ENCODE measurements at regions not wholly inside any gene's neighbourhood (a gene's known extent, or its start where the extent isn't known, plus 50 kb on each side); places are given as distances from the start of the nearest gene placed in this dataset.
"Not testable (repeated sequence)": the region's sequence is repeated elsewhere in the genome, so short reads cannot be mapped to it uniquely, and the experiment has no call there.

DNA sequence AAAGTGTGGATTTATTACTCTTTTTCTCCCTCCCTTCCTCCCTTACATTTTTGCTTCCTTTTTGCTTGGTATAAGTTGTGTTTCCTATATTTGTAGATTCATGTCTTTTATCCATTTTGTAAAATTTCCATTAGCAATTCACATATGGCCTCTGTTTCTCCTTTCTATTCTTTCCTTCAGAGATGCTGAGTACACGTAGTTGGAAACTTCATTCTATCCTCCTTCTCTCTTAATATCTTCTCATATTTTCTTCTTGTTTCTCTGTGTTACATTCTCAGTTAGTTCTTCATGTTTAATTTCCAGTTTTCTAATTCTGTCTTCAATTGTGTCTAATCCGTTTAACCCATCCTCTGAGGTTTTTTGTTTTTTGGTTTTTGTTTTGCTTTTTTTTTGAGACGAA lies 188.9 kb downstream of the ZIC5 start:
- Mint-ChIP-seq H3K36me3 (ENCODE audit: low read depth) (no peaks in the 10 kb centered on the region), H3K4me1 (ENCODE audit: low read depth) (no peaks in the 10 kb centered on the region), H3K4me3 (no peak overlapping the region), H3K27me3 (ENCODE audit: low read depth) (no peaks in the 10 kb centered on the region), H3K9me3 (peaks cover 9% of the 10 kb centered on the region), H3K27ac (no peak overlapping the region)
- no peak for DNase-seq (ENCODE audit: low spot score)

DNA sequence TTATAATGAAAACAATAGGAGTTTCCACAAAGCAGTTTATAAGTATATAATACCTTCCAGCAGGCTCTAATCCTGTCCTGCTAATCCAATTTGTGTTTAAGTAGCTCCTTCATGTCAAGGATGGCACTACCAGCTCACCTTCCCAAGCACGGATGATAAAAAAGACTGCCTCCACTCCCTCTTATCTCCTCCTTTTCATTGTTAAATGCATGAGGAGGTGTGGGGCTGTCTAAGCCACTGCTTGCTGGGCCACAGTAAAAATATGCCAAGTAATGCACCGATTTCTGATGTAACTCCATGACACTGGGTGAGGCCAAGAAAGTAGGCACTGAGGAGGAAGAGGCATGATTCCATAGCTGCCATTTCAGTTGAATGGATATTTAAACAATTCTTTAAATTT lies 193.1 kb downstream of the ZIC5 start:
- H3K36me3 Mint-ChIP-seq (ENCODE audit: low read depth), result no peaks in the 10 kb centered on the region
- H3K27ac Mint-ChIP-seq, result no peak overlapping the region
- no peaks in the 10 kb centered on the region for H3K4me1 Mint-ChIP-seq (ENCODE audit: low read depth)
- no peak overlapping the region for H3K4me3 Mint-ChIP-seq
- H3K9me3 Mint-ChIP-seq, result peaks cover 9% of the 10 kb centered on the region
- DNase-seq (ENCODE audit: low spot score), result no peak
- H3K27me3 Mint-ChIP-seq (ENCODE audit: low read depth), result no peaks in the 10 kb centered on the region

DNA sequence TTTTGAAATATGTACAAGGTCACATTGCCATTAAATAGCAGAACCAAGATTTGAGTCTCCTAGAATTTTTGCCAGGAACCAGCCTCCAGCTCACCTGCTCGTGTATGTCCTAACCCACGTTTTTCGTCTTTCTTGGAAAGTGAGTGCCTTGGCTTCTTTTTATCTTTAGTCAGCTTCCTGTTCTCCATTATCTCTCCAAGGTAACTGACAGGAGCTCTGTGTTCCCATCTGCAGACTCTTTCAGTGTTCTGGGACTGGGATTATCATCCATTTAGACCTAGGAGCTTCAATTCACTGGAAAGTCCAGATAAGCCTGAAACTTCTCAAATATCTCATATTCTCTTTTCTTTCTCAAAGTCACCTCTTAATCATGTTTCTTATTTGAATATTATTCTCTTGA lies 193.7 kb downstream of the ZIC5 start:
- H3K36me3 Mint-ChIP-seq (ENCODE audit: low read depth), result no peaks in the 10 kb centered on the region
- H3K27ac Mint-ChIP-seq, result no peak overlapping the region
- H3K4me3 Mint-ChIP-seq, result no peak overlapping the region
- H3K27me3 Mint-ChIP-seq (ENCODE audit: low read depth), result no peaks in the 10 kb centered on the region
- no peaks in the 10 kb centered on the region for H3K4me1 Mint-ChIP-seq (ENCODE audit: low read depth)
- peaks cover 9% of the 10 kb centered on the region for H3K9me3 Mint-ChIP-seq
- no peak for DNase-seq (ENCODE audit: low spot score)

GRCh38 chr13:99774644-99775043 lies 196.9 kb downstream of the ZIC5 start:
- H3K4me3 Mint-ChIP-seq, result no peak overlapping the region
- H3K27ac Mint-ChIP-seq, result no peak overlapping the region
- H3K27me3 Mint-ChIP-seq (ENCODE audit: low read depth), result no peaks in the 10 kb centered on the region
- no peaks in the 10 kb centered on the region for H3K9me3 Mint-ChIP-seq
- H3K4me1 Mint-ChIP-seq (ENCODE audit: low read depth), result no peaks in the 10 kb centered on the region
- no peaks in the 10 kb centered on the region for H3K36me3 Mint-ChIP-seq (ENCODE audit: low read depth)
- no peak for DNase-seq (ENCODE audit: low spot score)

GRCh38 chr13:99768986-99769385 lies 202.6 kb downstream of the ZIC5 start:
- Mint-ChIP-seq H3K27ac (no peak overlapping the region), H3K4me1 (ENCODE audit: low read depth) (no peaks in the 10 kb centered on the region), H3K4me3 (no peak overlapping the region), H3K36me3 (ENCODE audit: low read depth) (no peaks in the 10 kb centered on the region), H3K27me3 (ENCODE audit: low read depth) (no peaks in the 10 kb centered on the region), H3K9me3 (peaks cover 24% of the 10 kb centered on the region)
- no peak for DNase-seq (ENCODE audit: low spot score)

GRCh38 chr13:99766641-99767045 lies 204.9 kb downstream of the ZIC5 start:
- no peak overlapping the region for H3K27ac Mint-ChIP-seq
- no peak for DNase-seq (ENCODE audit: low spot score)
- H3K27me3 Mint-ChIP-seq (ENCODE audit: low read depth), result no peaks in the 10 kb centered on the region
- H3K4me1 Mint-ChIP-seq (ENCODE audit: low read depth), result no peaks in the 10 kb centered on the region
- H3K4me3 Mint-ChIP-seq, result no peak overlapping the region
- peaks cover 26% of the 10 kb centered on the region for H3K9me3 Mint-ChIP-seq
- no peaks in the 10 kb centered on the region for H3K36me3 Mint-ChIP-seq (ENCODE audit: low read depth)

GRCh38 chr13:99765869-99766268 lies 205.7 kb downstream of the ZIC5 start:
- DNase-seq (ENCODE audit: low spot score), result no peak
- H3K36me3 Mint-ChIP-seq (ENCODE audit: low read depth), result no peaks in the 10 kb centered on the region
- peaks cover 30% of the 10 kb centered on the region for H3K9me3 Mint-ChIP-seq
- H3K27ac Mint-ChIP-seq, result no peak overlapping the region
- H3K4me1 Mint-ChIP-seq (ENCODE audit: low read depth), result no peaks in the 10 kb centered on the region
- H3K27me3 Mint-ChIP-seq (ENCODE audit: low read depth), result no peaks in the 10 kb centered on the region
- no peak overlapping the region for H3K4me3 Mint-ChIP-seq

GRCh38 chr13:99760456-99760855 lies 211.1 kb downstream of the ZIC5 start:
- Mint-ChIP-seq H3K27me3 (ENCODE audit: low read depth) (no peaks in the 10 kb centered on the region), H3K27ac (no peak overlapping the region), H3K9me3 (peaks cover 22% of the 10 kb centered on the region), H3K4me1 (ENCODE audit: low read depth) (no peaks in the 10 kb centered on the region), H3K4me3 (no peak overlapping the region), H3K36me3 (ENCODE audit: low read depth) (no peaks in the 10 kb centered on the region)
- no peak for DNase-seq (ENCODE audit: low spot score)

GRCh38 chr13:99759163-99759552 lies 212.4 kb downstream of the ZIC5 start:
- Mint-ChIP-seq H3K27me3 (ENCODE audit: low read depth) (no peaks in the 10 kb centered on the region), H3K4me3 (no peak overlapping the region), H3K4me1 (ENCODE audit: low read depth) (no peaks in the 10 kb centered on the region), H3K9me3 (peaks cover 12% of the 10 kb centered on the region), H3K36me3 (ENCODE audit: low read depth) (no peaks in the 10 kb centered on the region), H3K27ac (no peak overlapping the region)
- DNase-seq (ENCODE audit: low spot score), result no peak

DNA sequence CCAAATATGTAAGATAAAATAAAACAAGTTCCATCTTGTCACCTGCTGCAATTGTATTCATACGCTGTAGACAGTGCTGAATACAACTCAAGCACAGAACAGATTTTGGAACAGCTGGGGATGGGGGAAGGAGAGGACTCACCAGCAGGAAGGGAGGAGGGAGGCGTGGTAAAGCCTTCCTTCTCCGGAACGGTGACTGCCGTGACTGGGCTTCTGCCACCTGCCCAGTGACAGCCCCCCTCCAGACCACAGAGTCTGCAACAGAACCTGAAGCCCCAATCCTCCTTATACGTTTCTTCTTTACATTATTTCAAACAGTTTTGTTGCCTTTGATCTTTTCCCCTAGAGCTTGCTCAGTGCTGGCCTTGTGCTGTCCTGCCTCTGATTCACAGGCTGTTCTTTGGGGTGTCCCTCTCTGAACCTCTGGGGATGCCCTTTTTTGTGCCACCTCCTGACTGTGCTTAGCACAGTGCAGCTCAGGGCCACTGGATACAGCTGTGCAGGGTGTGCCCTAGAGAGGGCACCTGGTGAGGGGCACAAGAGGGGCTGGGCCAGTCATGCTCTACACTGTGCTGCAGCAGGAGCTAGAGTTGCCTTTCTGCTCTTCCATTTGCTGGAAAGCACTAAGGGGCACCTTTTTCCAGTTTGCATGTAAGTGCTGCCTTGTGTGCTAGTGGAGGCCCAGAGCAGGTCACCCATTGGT lies 213.0 kb downstream of the ZIC5 start:
- H3K27me3 Mint-ChIP-seq (ENCODE audit: low read depth), result no peaks in the 10 kb centered on the region
- no peak for DNase-seq (ENCODE audit: low spot score)
- H3K36me3 Mint-ChIP-seq (ENCODE audit: low read depth), result no peaks in the 10 kb centered on the region
- H3K9me3 Mint-ChIP-seq, result peaks cover 12% of the 10 kb centered on the region
- H3K4me1 Mint-ChIP-seq (ENCODE audit: low read depth), result no peaks in the 10 kb centered on the region
- no peak overlapping the region for H3K27ac Mint-ChIP-seq
- no peak overlapping the region for H3K4me3 Mint-ChIP-seq

DNA sequence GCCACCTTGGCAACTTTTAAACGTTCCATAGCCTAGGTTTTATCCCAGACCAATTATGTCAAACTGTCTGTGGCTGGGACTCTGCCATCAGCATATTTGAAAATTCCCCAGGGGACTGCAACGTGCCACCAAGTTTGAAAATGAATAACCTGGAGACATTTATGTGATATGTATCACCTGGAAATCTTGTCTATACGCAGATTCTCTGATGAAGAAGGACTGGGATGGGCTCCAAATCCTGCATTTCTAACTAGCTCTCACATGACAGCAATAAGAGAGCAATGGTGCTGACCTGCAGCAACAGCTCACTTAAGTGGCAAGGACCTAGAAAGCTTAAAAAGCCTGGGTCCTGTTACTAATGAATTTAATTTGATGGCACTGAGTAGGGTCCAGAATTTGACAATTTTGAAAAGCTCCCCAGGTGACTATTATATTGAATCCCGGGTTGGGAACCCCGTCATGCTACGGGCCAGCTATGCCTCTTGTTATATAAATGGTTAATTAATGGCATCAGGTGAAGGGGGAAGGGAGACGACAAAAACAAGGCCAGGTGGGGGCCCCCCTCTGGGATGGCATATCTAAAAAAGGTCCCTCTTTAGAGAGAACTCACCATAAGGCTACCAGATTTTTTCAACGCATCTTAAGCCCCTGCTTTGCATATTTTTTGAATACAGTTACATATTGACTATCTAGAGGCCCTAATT lies 213.7 kb downstream of the ZIC5 start:
- Mint-ChIP-seq H3K27ac (no peak overlapping the region), H3K4me3 (no peak overlapping the region), H3K27me3 (ENCODE audit: low read depth) (no peaks in the 10 kb centered on the region), H3K36me3 (ENCODE audit: low read depth) (no peaks in the 10 kb centered on the region), H3K4me1 (ENCODE audit: low read depth) (no peaks in the 10 kb centered on the region), H3K9me3 (peaks cover 12% of the 10 kb centered on the region)
- no peak for DNase-seq (ENCODE audit: low spot score)

DNA sequence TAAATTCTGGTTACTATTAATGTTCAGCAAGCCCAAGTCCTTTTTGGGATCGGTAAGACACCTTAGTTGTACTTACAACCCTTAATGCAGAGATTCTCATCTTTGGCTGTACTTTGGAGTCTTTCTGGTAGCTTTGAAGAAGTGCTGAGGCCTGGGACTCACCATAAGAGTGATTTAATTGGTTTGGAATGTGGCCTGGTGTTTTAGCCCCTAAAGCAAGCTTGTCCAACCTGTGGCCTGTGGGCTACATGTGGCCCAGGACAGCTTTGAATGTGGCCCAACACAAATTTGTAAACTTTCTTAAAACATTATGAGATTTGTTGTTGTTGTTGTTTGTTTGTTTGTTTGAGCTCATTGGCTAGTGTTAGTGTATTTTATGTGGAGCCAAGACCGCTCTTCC lies 215.3 kb downstream of the ZIC5 start:
- DNase-seq (ENCODE audit: low spot score), result no peak
- Mint-ChIP-seq H3K4me1 (ENCODE audit: low read depth) (no peaks in the 10 kb centered on the region), H3K36me3 (ENCODE audit: low read depth) (no peaks in the 10 kb centered on the region), H3K4me3 (no peak overlapping the region), H3K9me3 (peaks cover 6% of the 10 kb centered on the region), H3K27me3 (ENCODE audit: low read depth) (no peaks in the 10 kb centered on the region), H3K27ac (no peak overlapping the region)

- H3K9me3 Mint-ChIP-seq; H3K4me1 Mint-ChIP-seq (ENCODE audit: low read depth); H3K27me3 Mint-ChIP-seq (ENCODE audit: low read depth); H3K36me3 Mint-ChIP-seq (ENCODE audit: low read depth); DNase-seq (ENCODE audit: low spot score); H3K27ac Mint-ChIP-seq; H3K4me3 Mint-ChIP-seq: not testable (repeated sequence)
These were observed 216.8 kb downstream of the ZIC5 start for GRCh38 chr13:99754750-99755149.

DNA sequence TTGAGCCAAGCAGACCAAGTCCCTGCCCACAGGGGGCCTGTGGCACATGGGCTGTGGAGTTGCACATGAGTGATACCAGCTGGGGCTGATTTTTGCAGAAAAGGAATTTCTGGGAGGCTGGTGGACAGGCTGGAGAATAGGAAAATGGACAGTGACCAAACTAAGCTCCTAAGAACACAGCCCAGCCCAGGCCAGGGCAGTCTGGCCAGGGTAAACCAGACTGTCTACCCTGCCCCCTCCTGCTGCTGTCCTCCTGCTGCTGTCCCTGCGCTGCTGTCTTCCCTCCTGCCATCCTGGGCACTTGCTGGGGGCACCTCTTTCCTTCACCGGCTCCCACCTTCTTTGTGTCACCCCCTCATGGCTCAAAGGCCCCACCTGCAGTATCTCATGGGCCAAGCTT lies 219.2 kb downstream of the ZIC5 start:
- no peak overlapping the region for H3K4me3 Mint-ChIP-seq
- no peaks in the 10 kb centered on the region for H3K9me3 Mint-ChIP-seq
- no peak overlapping the region for H3K27ac Mint-ChIP-seq
- no peaks in the 10 kb centered on the region for H3K4me1 Mint-ChIP-seq (ENCODE audit: low read depth)
- no peaks in the 10 kb centered on the region for H3K36me3 Mint-ChIP-seq (ENCODE audit: low read depth)
- DNase-seq (ENCODE audit: low spot score), result no peak
- H3K27me3 Mint-ChIP-seq (ENCODE audit: low read depth), result no peaks in the 10 kb centered on the region
